ENCODE measurements at regions not wholly inside any gene's neighbourhood (a gene's known extent, or its start where the extent isn't known, plus 50 kb on each side); places are given as distances from the start of the nearest gene placed in this dataset.

DNA sequence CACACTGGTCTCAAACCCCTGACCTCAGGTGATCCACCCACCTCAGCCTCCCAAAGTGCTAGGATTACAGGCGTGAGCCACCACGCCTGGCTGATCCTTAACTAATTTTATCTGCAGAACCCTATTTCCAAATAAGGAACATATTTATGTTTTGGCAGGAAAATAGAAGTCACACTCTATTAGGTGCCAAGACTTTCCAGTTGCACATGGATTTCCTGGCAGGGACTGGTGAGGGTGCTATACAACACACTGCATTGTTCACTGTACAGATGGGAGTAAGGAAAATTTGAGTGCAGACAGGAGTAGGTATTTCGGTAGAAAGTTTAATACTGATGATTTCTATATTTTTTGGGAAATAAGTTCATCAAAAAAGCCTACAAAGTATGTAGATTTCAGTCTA, 605.3 kb upstream of the B3GALT2 start:
- no peak for DNase-seq (ENCODE audit: low spot score)

DNA sequence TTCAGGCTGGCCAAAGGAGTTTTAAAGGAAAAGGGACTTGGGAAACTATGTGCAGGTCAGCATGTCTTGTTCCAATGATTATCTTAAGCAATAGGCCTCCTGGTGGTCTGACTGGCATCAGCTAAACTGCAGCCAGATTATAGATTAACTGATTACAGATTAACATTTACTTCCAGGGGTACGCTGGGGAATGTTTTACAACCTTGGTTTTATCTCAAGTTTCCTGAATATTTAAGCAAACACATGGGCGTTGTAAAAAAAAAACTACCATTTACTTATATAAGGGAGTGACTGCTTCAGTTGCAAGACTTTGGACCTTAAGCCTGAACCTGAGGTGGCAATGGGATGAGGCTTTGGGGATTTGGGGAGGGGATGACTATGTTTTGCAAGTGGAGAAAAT, 600.6 kb upstream of the B3GALT2 start:
- DNase-seq (ENCODE audit: low spot score), result no peak

DNA sequence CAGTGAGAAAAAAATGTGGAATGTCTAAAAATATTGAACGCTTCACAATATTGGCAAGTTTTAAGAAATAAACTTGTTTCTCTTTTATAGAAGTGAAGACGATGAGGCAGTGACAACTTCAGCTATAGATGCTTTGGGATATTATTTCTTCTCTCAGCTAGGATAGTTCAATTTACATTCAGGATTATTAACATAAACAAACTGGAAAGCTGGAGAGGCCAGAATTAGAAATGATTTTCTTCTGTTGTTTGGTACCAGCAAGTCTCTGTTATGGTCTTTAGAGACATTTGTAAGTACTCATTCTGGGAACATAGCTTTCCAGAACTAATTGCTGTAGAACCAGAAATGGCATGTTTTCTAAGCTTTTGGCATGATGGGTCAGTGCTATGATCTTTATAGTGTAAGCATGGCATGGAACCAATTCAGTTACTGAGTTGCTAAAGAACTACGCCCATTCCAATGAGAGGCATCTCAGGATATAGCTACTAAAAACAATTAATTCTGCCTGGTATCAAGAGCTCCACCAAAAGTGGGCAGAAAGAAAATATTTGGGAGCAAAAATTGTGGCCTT, 599.5 kb upstream of the B3GALT2 start:
- DNase-seq (ENCODE audit: low spot score), result no peak

DNA sequence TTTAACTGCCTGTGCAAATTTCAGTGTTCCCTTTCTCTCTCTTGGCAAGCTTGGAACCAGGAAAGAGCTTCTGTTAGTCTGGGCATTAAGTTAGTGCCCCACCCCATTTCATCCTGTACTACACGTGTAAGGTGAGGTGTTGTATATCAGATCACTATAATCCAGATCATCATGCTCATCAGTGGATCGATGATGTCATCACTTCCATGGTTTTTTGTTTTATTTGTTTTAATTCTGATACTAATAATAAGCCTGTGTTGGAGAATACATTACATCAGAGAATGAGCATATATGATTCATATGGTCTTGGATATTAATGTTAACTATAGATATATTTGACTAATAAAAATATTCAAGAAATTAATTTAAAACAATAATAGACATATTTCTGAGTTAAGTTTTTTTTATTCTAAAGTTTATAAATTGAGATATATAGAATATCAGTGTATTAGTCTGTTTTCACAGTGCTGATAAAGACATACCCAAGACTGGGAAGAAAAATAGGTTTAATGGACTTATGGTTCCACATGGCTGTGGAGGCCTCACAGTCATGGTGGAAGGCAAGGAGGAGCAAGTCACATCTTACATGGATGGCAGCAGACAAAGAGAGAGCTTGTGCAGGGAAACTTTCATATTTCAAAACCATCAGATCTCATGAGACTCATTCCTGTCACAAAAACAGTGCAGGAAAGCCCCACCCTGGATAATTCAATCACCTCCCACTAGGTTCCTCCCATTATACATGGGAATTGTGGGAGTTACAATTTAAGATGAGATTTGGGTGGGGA, 588.3 kb upstream of the B3GALT2 start:
- DNase-seq (ENCODE audit: low spot score), result no peak

DNA sequence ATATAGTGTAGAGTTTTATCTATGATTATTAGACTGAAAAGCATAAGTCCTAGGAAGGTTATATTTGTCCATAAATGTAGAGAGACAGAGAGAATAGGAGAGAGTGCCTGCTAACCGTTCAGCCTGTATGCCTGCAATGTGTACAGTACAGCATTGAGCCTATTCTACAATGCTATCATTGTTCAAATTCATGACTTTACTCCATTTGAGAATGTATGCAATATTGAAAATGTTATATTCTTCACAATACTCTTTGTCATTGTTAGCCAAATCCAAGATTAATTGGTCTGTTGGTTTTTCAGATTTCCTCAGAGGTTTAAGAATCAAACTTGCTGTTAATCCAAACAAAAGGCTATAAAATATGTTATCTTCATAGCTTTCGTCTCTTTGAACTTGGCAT, 585.2 kb upstream of the B3GALT2 start:
- no peak for DNase-seq (ENCODE audit: low spot score)

DNA sequence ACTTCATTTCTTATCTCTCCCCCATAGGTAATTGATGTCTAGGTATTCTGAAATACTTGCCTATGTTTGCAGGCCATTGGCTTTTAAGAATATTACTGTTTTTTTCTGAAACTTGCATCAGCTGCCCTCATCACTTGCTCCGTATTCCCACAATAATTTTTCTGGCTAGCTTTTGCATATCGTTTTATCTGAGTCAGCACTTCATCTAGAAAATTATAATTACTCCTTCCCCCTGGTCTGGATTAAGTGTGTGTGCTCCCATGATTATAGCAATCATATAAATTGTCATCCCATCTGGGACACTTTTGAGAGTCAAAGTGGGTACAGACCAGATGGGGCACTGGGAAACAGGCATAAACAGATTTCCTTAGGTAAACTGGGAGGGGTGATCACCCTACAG, 583.2 kb upstream of the B3GALT2 start:
- no peak for DNase-seq (ENCODE audit: low spot score)

DNA sequence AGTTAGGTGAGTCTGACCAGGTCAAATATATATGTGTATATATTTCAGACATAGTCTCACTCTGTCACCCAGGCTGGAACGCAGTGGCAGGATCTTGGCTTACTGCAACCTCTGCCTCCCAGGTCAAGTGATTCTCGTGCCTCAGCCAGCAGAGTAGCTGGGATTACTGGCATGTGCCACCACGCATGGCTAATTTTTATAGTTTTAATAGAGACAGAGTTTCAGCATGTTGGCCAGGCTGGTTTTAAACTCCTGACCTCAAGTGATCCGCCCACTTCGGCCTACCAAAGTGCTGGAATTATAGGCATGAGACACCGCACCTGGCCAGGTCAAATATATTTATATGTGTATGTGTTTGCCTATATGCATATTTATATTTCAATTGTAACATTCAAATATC, 581.5 kb upstream of the B3GALT2 start:
- no peak for DNase-seq (ENCODE audit: low spot score)

DNA sequence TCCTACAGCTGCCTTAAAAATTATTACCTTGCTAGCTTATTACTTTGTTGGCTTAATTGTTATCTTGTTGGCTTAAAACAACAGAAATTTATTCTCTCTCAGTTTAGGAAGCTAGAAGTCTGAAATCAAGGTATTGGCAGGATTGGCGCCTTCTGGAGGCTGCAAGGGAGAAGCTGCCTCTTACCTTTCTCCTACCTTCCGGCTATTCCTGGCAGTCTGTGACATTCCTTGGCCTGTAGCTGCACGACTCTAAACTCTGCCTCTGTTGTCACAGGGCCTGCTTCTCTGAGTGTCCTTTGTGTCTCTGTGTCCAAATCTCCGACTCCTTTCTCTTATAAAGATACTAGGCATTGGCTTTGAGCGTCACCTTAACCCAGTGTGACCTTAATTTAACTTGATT, 579.9 kb upstream of the B3GALT2 start:
- no peak for DNase-seq (ENCODE audit: low spot score)

DNA sequence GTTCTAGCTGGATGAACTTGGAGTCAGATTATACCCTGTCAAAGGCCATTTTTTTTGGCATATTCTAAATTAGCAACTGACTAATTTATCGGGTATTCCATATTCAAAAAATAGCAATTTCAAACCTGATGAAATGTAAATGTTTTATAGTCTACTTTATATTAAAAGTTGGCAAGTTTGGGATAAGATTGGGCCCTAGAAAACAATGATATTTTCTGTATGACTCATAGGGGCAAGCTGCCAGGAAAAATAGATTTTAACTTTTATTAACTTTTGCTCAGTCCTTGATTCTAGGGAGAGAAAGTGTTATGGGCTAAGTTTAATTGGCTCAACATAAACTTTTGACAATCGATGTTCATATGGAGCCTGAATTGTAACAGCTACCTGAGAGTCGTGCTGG, 576.9 kb upstream of the B3GALT2 start:
- DNase-seq (ENCODE audit: low spot score), result no peak

DNA sequence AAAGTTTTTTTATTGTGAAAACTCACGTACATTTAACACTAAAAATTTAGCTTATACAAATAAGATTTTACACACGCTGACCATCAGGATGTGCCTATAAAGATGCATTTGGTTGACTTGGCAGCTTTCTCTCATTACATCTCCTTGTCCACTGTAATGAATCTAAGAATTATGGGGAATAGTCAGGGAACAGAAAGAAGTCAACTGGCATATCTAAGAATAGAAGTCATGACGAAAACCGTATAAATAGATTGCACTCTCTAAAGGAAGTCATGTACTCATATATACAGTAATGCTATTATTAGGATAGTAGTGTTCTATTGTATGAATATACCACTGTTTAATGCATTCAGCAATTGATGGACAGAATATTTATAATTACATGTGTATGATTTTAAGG, 575.8 kb upstream of the B3GALT2 start:
- no peak for DNase-seq (ENCODE audit: low spot score)

DNA sequence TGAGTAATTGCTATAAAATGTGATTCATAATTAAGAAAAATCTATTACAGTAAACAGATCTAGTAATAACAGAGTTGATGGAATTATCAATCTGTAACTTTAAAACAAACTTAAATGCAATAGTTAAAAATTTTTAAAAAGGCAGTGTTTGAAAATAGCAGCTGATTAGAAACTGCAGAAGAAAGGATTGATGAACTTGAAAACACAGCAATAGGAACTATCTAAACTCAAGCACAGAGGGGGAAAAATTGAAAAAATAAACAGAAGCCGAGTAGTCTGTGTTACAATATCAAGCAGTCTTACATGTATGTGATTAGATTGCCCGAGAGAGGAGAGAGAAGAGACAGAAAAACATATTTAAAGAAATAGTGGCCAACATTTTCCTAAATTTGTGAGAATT, 569.0 kb upstream of the B3GALT2 start:
- DNase-seq (ENCODE audit: low spot score), result no peak

DNA sequence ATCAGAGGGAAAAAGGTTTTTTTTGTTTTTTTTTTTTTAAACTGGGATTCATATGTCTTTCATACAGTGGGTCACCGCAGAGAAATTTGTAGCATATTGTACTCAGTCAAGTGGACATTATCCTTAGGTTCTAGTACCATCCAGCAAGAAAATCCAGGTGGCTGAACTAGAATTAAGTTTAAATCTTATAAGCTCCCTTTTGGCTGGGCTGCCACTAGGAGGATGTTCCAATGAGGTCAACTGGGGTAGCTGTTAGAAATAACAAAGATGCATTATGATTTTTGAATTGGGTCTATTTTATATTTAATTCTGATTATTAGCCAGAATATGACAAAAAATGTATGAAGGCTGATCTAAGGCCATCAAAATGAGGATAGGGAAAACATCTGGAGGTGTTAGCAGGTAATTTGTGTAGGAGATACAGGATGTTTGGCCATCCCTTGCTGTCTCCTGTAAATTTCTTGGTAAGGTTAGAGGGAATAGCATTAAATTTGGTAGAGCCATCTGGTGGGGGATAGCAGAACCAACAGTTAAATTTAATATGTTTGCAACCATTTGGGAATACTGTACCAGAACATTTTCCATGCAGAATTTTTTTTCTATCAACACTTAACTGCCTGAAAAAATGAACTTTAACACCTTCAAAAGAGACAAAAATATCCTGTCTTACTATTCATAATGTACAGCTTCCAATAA, 568.5 kb upstream of the B3GALT2 start:
- DNase-seq (ENCODE audit: low spot score), result no peak

DNA sequence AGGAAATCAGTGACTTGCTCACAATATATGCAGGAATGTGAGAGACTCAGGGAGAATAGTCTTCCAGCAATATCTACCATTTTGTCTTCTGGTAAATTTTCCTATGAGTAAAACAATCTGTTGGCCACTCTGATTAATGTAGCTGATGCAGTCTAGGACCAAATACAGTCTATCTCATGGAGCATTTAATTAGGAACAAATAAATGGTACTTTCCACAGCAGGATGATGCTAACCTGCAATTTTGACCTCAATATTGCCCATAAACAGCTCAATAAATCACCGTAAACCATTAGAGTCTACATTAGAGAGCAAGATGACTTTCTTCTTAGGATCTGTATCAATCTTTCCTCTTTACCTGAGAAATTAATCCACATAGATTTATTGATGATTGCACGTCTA, 567.7 kb upstream of the B3GALT2 start:
- DNase-seq (ENCODE audit: low spot score), result no peak

DNA sequence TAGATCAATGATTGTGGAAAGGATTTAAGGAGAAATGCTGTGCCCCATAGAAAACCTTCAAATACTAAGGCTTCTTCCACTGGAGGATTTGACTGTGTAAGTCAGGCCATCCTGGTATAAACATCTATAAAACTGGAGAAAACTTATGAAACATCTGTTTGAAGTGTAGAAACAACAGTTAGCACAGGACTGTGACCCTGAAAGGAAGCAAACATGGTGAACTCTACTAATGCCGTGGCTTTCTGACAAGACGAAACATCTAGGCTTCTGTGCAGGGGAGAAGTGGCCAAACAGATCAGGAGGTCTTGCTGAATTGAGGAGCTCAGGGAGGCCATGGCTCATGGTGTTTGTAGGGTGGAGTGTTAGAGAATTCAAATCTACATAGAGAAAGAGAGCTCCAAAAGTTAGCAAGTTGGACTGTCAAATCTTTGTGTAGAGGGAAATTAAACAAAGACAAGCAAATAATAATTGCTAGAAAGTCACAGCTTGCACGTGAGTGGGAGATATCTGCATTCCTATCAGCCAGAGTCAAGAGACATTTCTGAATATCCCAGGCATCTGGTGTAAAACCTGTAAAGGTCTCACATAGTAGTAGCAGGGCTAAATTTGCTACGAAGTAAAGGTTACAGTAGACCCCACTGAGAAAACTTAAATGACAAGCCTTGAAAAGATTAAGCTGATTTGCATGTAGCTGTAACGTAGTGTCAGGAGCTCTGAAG, 566.8 kb upstream of the B3GALT2 start:
- no peak for DNase-seq (ENCODE audit: low spot score)

DNA sequence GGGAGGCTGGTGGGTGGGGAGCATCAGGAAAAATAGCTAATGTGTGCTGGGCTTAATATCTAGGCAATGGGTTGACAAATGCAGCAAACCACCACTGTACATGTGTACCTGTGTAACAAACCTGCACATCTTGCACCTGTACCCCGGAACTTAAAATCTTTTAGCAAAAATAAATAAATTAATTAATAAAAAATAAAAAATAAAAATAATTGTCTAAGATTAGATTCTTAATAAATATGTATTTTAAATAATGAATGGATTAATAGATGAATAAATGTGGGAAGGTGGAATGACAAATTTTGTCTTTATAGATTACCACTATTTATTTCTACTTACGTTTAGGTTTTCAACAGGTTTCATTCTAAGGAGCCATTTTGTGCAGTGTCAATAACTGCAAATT, 563.5 kb upstream of the B3GALT2 start:
- DNase-seq (ENCODE audit: low spot score), result no peak

DNA sequence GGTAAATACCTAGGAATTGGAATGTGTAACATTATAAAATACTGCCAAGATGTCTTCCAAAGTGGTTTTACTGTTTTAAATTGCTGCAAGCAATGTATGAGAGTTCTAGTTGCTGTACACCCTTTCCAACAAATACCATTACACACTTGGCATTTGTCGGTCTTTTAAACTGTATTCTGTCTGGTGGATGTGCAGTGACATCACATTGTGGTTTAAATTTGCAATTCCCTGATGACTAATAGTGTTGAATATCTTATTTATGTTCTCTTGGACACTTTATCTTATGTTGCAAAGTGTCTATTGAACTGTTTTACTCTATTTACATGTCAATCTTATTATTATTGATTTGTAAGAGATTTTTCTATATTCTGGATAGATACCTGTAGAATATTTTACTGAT, 561.2 kb upstream of the B3GALT2 start:
- no peak for DNase-seq (ENCODE audit: low spot score)

DNA sequence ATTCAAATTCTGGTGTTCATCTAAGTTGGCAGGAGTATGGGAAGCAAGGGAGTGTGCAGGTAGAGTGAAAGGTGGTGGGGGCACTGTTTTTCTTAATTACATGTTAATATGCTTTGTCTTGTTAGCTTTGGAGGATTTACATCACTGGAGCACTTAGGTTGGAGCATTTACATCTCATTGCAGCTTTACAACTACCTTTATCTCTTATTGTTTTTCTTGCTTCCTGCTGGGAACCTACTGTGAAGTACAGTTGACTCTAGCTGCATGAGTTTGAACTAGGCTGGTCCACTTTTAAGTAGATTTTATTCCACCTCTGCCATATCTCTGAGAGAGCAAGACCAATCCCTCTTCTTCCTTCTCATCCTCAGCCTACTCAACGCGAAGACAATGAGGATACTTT, 554.8 kb upstream of the B3GALT2 start:
- DNase-seq (ENCODE audit: low spot score), result no peak

DNA sequence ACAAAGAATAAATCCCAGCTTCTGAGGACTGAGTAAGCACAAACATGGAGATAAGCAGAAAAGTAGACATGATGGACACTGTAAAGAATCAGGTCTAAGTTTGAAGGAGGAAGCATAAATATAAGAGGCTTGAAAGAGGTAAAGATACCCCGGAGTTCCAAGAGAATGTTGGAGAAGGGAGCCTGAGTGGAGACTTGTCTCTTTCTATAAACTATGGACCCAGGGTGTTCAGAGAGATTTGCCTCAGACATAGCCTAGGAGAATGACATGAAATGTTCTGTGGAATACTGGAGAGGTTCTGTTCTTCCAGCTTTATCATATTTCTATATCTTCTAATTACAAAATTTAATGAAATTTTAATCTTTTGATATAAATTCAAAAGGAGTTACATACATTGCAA, 554.3 kb upstream of the B3GALT2 start:
- no peak for DNase-seq (ENCODE audit: low spot score)

DNA sequence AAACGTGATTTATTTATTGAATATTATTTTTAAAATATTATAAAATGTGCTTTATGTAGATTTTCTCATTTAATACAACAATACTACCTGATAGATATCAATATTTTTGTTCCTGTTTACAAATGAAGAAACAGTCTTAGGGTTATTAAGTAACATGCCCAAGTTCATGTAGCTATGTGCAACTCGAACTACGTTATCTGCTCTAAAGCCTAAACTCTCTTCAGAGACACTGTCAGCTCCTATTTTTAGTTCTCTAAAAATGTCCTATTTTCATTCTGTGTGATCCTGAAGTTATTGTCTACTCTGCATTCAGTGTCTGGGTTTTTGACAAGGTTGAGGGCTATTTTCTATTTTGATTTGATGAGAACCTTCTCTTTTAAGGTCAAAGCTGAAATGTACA, 550.1 kb upstream of the B3GALT2 start:
- no peak for DNase-seq (ENCODE audit: low spot score)

DNA sequence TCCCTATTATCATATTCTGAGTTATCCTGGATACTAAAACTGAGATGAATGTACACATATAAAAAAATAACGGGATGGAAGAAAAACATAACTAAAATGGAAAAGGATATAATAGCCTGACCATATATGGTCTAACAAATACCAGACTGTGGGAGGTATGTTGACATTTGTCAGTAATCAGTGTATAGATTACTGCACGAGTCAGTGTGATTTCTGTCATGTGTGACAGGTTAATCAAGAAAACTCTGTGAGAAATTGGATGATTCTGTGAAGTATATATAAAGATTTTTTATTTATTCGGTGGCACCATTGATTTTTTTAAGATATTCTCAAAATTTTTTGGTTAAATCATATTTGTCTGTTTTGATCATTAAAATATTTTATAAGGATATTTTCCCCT, 547.3 kb upstream of the B3GALT2 start:
- no peak for DNase-seq (ENCODE audit: low spot score)

DNA sequence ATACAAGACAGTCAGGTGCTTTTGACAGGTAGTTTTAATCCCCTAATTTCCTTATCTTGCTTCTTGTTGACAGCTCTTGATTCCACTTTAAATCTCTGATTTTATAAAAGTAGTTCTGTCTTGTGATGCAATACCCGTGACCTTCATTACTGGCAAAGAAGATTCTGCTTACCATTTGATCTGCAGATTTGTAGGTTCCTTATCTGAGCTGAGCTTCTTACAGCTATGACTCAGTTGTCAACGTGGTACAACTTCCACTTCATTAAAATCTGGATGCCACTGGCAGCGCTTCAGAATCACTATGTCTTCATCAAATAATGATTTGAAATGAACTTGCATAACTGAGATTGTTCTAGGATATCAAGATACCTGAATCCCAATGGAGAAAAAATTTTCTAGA, 543.6 kb upstream of the B3GALT2 start:
- no peak for DNase-seq (ENCODE audit: low spot score)

DNA sequence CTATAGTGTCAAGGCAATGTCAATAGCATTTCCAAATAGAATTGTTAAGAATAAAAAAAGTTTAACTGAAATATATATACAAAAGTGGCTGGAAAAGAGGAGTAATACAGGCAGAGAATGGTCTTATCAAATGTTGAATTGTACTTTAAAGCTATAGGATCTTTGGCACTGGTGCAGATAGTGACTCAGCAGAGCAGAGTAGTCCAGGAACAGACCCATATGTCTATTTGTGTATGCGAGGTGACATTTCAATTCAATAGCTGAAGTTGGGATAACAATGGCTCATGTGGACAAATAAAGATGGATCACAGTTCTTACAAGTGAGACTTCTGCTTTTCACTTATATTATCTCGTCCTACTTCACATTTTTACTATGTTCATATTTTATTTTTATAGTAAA, 543.0 kb upstream of the B3GALT2 start:
- no peak for DNase-seq (ENCODE audit: low spot score)

DNA sequence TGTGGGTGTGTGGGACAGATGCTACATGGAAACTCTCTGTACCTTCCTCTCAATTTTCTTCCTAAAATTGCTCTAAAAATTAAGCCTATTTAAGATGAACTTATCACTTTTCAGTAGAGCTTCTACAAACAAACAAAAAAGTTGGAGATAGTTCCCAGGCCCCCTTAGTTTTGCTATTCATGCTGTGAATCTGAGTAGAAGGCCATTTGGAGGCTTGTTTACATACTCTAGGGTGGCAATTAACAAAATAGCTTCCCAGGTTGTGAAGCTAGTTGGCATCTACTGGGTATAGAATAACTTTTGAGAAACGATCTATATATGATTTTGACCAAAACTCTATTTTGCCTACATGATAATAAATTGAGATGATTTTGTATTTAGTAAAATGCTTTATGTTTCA, 541.4 kb upstream of the B3GALT2 start:
- DNase-seq (ENCODE audit: low spot score), result no peak

Data from left forelimb (tissue), 1 donor.